Stimulated activated CD4-positive, alpha-beta T cell treated with anti-CD3 and anti-CD28 coated beads, Interleukin-4, amount 100 ng/mL, for 4 hours (primary cell): ENCODE measurements at regions not wholly inside any gene's neighbourhood (a gene's known extent, or its start where the extent isn't known, plus 50 kb on each side); places are given as distances from the start of the nearest gene placed in this dataset.
A peak's percentile ranks its signal among the peaks of the same experiment; 100 is the strongest.
"Not testable (repeated sequence)": the region's sequence is repeated elsewhere in the genome, so short reads cannot be mapped to it uniquely, and the experiment has no call there.

Experiments
- DNase-seq, 2 experiments: peaks; one replicate each; pipeline ENCODE4 v3.0.0-alpha.2; 2020

DNA sequence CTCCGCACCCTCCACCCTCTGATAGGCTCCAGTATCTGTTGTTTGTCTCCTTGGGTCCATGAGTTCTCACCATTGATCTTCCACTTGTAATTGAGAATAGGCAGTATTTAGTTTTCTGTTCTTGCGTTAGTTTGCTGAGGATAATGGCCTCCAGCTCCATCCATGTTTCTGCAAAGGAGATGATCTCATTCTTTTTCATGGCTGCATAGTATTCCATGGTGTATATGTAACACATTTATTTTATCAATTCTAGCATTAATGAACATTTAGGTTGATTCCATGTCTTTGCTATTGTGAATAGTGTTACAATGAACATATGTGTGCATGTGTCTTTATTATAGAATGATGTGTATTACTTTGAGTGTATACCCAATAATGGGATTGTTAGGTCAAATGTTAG lies 814.6 kb upstream of the FRG1 start:
- no peak for DNase-seq

DNA sequence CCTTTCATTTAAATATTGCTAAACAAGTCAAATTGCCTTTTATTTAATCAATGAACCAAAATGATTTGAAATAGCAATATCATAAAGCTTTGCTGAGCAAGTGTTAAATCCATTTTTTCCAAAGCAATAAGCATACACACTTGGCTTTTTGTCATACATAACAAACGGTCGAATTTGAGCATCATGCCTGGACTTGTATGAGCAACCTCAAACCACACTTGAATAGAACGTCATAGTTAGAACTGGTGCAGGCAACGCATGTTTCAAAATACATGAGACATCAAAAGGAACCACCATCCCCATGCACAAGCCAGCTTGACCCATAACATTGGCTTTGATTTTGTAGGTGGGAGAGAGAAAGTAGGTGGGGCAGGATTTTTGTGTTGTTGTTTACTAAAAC lies 812.3 kb upstream of the FRG1 start:
- DNase-seq = no peak

DNA sequence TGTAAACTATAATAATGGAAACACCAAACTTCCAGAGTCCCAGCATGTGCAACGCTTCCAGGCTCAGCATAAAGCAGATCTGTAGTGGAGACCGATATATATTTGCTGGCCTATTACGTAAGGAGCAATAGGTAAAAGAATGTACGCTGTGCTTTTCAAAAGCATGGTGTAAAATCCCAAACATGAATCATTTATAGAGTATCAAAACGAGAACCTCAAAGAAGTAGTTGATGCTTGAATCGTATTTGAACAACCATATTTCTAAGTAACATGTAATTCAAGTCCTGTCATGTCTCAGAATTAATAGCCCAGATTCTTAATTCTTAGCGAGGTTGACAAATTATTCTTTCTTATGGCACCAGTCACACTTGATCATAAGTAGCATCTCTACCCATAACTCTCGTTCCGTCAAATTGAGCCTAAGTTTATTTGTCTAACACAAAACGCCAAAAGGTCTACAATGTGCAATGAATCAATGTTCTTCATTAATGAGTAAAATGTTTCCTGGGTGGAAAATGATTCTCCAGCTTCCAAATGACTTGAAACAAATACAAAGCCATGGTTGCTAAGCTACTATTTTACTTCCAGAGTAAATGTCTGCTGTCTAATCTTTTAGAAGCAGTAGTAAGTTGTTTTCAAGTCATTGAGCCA lies 811.5 kb upstream of the FRG1 start:
- no peak for DNase-seq

DNA sequence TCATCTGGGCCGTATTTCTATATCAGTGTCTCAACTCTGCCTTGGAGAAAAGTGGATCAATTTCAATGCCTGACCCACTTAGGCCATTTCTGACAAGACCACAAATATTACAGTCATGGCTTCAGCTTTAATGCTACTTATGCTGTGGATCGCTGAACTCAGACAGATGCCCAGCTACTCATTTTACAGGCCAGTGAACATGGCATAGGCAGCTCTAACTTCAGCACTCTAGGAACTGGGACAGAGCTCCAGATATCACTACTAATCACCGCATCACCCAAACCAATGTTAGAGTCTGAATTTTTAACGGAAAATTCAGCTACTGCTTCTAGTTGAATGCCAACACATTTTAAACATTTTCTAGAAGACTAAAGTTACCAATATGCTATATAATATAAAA lies 809.6 kb upstream of the FRG1 start:
- DNase-seq = no peak

DNA sequence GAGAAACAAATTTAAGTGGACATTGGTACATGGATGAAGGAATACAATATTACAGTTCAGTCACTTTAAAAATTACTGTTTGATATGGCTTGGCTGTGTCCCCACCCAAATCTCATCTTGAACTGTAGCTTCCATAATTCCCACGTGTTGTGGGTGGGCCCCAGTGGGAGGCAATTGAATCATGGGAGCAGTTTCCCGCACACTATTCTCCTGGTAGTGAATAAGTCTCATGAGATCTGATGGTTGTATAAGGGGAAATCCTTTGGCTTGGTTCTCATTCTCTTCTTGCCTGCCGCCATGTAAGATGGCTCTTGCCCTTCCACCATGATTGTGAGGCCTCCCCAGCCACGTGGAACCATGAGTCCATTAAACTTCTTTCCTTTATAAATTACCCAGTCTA lies 804.2 kb upstream of the FRG1 start:
- no peak for DNase-seq

DNA sequence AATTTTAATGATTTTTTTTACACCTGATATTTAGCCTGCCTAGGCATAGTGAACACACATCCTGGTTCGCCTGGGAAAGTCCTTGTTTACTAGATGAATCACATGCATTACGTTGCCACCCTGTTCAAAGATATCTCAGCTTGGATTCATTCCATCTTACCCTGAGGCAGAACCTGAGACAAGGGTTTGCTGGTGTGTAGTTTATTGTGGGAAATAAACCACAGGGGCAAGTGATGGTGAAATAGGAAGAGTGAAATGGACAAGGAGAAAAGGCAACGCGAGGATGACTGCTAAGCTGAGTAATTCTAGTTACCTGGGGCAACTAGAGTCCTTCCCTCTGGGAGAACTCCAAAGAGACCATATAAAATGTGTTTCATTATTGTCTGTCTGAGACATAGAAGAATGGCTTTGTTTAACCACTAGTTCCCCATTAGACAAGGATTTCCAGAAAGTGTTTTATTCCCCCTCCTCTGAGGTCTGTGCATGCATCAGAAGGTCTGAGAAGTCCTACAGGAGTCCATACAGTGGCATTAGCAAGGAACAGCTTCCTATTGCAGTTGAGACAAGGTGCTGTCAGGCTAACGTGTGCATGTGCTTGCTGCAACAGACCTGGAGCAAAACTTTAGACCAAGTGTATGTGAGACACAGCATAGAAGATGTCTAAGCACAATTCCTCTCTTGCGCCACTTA lies 797.3 kb upstream of the FRG1 start:
- no peak for DNase-seq

DNA sequence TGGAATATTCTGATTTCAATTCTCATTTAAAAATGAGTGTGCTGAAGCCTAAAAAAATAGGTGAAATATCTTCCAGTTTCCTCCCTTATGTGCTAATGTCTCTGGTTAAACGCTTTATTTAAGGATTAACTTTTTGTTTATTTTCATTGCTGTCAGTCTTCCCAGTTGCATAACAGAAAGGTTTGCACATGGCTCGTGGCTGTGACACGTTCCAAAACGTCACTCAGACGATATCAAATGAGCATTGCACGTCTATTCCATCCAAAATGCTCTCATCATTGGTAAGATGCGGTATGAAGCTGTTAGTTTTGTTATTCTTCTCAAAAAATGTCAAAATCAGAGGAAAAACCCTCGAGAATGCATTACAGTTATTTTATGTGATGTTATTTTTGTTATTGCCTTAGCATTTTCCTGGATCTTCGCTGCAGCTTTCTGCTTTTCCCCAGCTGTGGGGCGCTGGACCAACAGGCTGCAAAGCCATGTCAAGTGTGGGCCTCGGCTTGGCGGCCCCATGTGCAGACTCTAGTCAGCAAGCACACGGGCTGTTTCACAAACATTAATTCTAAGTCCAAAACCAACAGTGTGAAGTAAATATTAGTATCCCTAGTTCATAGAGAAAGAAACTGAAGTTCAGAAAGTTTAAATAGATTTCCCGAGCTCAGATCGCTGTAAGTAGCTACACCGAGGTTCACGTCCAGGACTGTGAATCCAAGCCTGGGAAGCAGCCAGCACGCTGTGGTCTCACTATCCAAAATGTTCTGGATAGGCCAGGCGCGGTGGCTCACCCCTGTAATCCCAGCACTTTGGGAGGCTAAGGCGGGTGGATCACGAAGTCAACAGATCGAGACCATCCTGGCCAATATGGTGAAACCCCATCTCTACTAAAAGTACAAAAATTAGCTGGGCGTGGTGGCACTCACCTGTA lies 793.4 kb upstream of the FRG1 start:
- DNase-seq = no peak

DNA sequence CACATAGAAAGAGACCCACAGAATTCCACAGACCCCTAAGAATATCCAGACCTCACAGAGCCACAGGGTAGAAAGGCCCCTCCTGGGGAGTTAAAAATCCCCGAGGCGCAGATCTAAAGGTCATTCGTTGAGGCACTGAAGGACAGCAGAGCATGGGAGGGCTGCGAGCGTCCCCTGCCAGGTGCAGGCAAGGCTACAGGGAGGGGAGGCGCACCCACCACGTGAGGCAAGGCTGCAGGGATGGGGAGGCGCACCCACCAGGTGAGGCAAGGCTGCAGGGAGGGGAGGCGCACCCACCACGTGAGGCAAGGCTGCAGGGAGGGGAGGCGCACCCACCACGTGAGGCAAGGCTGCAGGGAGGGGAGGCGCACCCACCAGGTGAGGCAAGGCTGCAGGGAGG lies 785.6 kb upstream of the FRG1 start:
- not testable (repeated sequence) for DNase-seq

DNA sequence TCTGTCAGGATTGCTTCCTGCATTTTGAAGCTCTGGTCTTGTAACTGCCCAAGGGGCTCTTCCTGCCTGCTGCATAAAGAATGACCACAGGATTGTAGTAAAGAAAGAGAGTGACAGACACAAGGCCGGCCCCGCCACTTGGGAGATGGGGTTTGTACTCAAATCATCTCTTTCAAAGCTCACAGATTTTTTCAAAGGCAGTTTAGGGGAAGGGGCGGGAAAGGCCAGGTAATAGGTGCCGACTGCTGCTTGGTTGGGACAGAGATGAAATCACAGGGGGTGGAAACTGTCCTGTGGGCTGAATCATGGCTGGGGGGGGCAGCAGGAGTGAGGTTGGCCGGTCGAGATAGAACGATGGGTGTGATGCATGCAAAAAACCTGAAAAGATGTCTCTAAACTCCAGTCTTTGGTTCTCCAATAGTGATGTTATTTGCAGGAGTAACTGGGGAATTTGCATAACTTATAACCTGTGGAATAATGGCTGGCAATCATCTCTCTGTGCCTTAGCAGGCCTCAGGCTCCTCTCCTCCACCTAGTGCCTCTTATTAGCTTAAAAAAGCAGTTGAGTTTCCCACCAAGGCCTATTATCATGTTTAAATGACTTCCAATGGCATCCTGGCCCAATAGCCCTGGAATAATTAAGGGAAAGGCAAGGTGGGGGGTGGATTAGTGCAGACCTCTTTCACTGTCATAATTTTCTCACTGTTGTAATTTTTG lies 778.4 kb upstream of the FRG1 start:
- DNase-seq = no peak

DNA sequence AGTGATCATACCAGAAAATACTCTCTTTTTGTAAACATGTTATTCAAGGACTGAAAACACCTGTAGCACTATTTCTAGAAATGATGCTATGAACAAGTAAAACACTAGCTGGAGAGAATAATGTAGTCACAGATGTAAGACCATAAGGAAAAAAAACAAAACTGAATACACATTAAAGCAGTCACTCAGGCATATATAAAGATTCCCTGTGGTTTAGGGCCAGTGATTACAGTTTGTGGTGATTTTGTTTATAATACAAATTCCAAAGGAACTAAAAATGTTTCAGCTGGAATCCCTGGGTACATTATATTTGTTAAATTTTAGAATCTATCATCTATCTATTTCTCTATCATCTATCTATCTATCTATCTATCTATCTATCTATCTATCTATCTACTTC lies 777.8 kb upstream of the FRG1 start:
- no peak for DNase-seq

DNA sequence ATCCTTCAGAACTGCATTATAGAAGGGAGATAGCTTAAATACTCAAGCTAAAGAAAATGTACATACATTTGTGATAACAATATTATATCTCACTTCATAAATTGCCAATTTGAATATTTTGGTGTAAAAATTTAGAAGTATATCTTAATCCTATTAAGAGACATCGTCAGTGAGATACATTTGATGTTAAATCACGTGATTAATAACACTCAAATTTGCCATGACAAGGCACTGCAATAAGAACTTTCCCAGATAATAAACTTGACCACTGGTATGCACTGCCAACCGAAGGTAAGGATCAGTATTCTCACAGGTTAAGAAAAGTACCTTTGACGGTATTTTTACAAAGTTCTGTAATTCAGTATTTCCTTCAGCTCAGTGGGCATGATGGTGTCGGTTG lies 764.7 kb upstream of the FRG1 start:
- no peak for DNase-seq

DNA sequence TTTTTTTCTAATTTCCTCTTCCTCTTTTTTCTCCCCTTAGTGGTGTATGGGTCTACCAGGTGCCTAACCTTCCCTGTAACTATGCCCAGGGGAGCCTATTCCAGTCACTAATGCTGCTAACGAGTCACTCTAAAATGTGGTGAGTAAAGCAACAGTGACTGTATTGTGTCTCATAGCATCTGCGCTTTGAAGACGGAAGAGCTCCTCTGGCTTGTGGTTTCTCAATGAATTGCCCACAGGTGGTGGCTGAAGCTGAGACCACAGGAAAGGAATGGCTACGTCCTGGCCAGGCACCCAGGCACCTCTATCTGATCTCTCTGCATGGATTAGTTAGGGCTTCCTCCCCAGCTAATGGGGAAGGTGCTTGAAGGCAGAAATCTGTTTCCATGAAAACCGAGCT lies 763.5 kb upstream of the FRG1 start:
- DNase-seq = no peak

DNA sequence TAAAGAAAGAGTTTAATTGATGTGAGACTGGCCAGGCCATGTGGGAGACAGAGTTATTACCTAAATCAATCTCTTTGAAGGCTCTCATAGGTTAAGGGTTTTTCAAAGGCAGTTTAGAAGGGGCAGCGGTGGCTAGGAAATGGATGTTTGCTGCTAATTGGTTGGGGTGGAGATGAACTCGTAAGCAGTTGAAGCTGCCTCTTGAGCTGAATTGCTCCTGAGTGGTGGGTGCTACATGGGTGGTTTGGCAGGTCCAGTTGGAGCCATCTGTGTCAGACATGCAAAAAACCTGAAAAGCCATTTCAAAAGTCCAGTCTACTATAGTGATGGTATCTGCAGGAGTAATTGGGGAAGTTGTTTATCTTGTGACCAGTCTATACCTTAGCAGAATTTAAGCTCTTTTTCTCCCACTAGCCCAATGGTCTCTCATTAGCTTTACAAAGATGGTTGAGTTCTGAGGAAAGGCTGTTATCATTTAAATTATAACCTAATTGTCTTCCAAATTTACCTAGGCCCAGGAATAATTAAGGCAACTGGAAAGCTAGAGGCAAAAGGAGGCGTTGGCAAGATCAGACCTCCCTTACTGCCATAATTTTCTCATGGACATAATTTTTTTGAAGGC lies 762.4 kb upstream of the FRG1 start:
- no peak for DNase-seq

DNA sequence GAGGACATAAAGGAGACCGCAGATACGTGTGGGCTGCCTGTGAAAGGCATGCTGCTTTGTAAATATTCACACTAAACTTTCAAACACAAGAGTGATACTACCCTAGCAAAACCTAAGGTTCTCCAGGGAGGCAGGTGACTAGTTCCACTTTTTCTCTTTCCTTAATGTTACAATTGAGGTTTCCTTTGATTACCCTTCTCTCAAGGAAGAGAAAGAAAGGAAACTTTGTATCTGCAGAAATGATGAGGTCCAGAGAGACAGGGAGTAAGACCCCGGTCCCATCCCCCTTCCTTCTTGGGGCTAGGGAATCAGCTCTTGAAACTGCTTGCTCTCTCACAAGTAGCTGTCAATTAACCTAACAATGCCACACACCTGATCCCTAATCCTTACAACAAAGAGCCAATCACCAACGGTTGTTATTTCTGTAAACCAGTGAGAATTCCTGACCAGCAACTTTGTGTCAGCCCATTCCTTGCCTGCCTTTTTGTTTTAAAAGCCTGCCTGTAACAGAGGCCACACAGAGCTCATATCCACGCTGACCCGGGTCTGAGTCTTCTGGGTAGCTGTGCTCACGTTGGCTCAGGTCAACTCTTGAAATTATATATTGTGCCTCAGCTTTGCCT lies 754.8 kb upstream of the FRG1 start:
- DNase-seq = no peak

DNA sequence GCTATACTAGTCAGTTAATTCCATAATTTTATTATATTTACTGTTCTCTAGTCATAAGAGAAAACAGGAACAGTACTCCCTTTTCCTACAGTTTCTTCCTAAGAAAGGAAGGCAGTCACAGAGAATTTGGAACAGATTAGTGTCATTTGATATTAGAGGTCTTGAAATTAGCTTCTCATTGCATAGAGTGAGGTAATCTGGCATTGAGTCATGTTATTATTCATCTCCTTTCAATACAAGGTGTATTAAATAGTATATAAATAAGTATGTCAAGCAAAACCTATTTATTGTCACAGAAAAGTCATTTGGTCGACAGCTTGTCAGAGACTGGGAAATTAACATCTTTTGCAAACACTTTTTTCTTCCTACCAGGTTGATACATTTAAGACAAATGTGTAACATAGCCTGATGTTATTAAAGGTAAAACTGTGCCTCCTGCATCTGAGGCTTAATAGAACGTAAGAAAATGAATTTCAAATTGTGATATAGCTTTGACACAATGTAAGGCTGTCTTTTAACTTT lies 753.1 kb upstream of the FRG1 start:
- DNase-seq = no peak

DNA sequence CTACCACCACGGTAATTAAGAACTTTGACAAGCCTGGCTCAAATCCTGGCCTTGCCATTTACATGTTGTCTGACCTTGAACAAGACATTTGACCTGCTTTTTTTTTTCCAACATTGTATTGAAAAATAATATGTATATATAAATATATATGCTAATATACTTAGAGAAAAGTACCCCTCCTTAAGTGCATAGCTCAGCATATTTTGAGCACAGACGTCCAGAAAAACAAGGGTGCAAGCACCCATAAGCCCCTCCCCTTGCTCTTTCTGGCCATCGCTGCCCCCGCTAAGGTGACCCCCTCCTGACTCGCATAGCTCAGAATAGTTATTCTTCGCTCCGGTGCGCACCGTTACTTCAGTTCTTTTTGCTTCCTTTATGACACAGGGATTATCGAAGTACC lies 742.0 kb upstream of the FRG1 start:
- no peak for DNase-seq

DNA sequence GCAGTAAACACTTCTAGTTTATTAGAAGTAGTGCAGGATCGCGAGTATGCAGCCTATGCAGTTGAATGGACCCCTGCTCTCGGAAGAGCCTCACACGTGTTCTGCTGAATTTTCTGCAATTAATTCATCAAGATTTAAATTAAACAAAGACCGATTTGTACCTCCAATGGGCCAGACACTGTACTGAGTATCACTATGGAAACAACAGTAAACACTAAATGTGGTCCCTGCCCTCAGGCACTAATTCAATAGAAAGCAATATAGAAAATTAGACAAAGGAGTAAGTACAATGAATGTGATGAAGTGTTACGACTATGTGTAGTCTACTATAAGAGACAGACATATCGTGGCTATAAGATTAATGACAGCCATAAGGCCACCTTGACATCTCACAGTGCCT lies 740.3 kb upstream of the FRG1 start:
- DNase-seq = no peak

DNA sequence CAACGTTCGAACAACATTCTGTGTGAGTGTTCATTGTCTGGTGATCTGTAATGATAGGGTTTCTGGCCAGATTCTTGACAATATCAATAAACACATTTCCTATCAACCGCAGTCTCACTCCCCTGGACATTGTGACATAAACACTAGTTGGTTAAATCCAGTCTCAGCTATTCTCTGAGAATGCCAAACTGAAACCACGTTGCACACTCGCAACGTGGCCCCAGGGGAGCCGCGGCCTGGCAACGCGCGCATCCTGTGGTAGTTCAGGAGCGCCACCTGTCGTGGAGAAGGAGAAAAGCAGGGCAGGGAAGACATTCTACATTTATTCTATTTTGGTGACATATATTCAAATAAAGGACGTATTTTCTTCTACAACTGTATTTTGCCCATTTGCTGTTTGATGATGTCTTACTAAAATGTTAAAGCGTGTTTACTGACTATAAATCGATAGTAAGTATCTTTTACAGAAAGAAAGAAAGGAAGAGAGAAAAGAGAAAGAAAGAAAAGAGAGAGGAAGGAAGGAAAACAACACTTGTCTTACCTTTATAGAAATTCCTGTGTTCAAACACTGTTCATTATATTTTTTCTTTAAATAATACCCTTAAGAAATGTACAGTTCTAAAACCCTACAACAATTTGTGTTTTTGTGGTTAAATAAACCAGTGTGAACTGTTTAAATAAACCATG lies 738.3 kb upstream of the FRG1 start:
- peak; percentile 4 to 17 for DNase-seq

DNA sequence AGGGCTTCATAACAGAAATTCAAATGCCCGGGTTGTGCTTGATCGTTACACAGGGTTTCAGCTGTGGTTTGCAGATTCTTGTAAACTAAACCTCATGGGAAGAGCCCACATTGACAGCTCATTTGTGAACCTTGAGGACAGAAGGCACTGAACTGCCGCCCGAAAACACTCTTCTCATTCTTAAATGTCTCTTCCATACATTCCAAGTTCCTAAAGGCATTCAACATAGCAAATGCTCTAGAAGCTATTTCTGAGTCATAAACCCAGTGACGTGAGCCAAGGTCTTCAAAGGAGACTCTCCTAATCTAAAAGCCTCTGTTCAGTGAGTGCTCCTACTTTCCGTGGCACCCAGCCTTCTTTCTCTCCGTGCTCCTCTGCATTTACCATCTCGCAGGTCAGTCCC lies 737.8 kb upstream of the FRG1 start:
- DNase-seq = no peak

DNA sequence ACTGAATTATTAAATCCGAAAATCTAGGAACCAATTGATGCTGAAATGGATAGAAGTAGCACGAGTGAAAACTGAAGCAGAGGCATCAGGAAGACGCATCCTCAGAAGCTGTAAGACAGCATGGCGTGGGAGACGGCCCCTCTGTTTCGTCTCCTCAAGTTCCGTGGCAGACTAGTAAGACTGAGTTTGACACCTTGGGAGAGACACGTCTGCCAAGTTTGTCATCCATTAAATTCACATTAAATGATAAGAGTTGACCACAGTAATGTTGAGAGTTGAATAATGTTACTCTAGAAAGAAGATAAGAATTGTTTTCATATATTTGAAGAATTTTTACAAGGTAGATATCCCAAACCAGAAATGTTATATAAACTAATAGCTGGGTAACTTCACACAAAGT lies 736.1 kb upstream of the FRG1 start:
- DNase-seq = no peak

DNA sequence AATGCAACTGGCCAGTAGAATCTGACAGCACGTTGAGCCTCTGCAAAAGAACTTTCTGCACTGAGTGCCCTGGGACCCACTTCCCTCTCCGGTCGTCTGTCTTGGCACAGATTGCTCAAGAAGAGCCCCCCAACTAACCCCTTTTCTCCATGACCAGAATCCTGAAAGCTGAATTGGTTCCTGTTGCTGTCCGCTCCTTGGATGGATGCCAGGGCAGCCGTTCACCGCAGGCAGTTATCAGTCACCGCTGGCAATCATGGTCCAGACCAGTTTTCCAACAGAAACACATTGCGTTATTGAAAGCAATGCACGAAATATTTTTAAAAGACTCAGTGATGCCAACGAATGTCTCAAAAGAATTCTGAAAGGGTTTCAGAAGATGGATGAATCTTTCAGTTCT lies 733.7 kb upstream of the FRG1 start:
- DNase-seq = no peak

DNA sequence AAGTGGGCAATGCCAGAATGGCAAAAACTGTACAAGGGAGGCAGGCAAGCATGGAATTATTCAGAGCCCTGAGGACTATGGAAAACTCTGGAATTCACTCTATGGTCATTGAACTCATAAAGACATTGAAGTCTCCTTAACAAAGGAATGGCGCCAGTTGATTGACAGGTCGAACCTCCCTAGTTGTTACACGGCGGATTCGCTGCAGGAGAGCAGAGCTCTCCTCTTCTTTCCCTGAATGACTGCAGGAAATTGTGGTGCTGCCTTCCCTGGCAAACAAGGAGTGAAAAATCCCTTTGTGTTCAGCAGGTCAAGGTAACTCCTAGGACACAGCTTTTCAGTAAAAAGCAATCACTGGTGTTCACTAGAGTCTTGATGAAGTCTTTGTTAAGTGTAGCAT lies 732.8 kb upstream of the FRG1 start:
- no peak for DNase-seq
